Stimulated activated CD8-positive, alpha-beta memory T cell treated with anti-CD3 and anti-CD28 coated beads, Interleukin-7, amount 100 ng/mL, for 1 hour (primary cell): ENCODE measurements at regions not wholly inside any gene's neighbourhood (a gene's known extent, or its start where the extent isn't known, plus 50 kb on each side); places are given as distances from the start of the nearest gene placed in this dataset.
A peak's percentile ranks its signal among the peaks of the same experiment; 100 is the strongest.
"Not testable (repeated sequence)": the region's sequence is repeated elsewhere in the genome, so short reads cannot be mapped to it uniquely, and the experiment has no call there.

Source experiments
- DNase-seq, 2 donors: peaks; one replicate each; pipeline ENCODE4 v3.0.0-alpha.2; 2020; ENCODE audit warnings: low read depth in 2 of 2

DNA sequence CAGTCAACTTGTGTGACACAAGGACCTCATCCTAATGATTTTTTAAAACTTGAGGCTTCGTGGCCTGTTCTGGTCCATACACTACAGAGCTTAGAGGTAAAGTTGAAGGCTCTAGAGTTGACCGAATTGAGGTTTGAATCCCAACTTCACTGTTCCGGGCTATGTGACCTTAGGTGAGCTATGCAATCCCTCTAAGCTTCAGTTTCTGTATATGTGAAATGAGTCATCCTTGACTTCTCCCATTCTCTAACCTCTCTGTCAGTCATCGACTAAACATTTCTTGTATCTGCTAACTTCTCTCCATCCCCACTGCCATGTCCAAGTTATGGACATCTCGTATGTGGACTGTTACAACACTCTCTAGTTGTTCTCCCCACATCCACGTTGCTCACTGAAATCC lies 178.2 kb upstream of the TMEM45B start:
- DNase-seq = no peak

DNA sequence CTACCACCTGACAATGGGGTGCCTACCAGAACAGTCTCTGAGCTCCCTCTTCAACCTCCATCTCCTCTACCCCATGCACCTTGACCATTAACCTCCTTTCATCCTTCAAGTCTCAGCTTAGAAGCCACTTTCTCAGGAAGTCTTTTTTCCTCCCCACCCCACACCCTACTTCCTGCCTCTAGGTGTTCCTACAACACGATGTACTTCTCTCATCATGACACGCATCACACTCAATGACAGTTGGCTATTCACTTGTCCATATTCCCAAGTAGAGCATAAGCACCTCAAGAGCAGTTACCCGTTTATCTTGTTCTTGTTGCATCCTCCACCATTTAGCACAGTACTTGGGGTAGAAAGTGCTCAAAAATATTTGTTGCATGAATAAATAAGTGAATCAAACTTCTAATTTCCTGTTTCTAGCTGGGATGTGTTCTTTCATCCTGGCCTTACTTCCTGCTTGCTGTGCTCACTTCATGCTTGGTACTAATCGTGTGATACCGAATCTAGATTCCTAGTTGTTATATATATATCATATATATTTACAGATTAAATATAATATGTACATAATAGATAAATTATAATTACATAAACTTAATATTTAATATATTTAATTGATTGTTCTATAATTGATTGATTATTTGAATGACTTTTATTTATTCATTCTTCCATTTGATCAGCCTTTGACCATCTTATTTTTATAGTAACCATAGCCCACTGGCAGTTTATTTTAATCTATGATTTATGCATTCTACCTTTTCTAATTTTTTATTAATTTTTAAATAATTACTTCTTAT lies 177.5 kb upstream of the TMEM45B start:
- no peak for DNase-seq

DNA sequence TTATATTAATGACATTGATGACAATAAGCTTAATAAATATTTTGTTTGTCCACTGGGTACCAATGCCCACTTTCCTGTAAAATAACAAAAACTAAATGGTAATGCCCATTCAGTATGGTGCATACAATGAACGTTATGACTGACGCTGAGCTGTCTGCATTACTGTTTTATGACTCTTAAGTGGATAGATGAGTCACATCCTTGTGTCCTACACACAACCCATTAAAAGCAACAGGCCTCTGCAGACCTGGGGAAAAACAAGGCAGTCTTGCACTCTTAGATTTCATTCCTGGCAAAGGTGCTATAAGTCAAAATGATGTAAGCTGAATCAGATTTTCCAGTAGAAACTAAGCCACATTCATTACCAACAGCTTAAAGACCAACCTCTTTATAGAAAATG lies 176.3 kb upstream of the TMEM45B start:
- DNase-seq = no peak

DNA sequence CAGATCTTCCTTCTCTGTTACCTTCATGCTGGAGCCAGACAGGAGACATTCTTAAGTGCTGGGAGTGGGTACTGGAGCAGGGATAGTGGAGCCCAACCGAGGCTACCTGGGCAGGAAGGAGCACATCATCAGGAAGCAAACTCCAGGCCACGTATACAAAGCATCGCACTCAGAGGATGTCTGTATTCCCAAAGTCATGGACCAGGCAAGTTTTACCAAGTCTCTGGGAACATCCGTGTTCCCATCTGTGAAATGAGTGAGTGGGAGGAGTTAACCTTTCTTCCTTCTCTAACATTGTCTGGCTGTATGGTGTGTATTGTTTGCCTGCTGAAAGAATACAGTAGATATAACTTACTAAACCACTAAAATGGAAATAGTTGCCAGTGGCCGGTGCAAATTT lies 175.0 kb upstream of the TMEM45B start:
- no peak for DNase-seq

DNA sequence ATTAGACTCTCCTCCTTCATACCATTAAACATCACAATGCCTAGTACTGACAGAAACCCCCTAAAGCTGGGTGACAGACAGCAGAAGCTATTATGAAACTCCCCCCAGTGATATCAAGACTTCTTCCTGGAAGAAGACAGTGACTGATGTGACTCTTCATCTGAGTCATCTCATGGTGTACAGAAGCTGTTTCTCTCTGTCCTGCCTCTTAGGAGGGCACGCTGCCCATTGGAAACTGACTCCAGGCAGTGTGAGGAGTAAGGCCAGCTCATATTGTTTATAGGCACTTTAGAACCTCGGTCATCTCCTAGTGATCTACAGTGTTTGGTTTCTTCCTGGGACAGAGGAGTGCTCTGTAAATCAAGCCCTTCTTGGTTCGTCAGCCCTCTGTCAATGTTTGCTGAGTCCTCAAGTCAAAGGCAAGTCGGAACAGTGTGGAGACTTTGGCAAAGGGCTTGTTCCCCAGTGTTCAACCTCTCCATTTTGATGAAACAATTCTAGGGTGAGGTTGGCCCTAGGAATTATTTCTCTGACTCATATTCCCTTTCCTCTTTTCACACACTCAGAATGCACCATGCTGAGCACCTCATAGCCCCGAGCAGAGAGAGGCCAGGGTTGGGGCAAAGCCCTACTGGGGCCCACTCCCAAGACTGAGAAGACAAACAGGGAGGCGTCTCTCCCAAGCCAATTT lies 172.5 kb upstream of the TMEM45B start:
- no peak for DNase-seq

DNA sequence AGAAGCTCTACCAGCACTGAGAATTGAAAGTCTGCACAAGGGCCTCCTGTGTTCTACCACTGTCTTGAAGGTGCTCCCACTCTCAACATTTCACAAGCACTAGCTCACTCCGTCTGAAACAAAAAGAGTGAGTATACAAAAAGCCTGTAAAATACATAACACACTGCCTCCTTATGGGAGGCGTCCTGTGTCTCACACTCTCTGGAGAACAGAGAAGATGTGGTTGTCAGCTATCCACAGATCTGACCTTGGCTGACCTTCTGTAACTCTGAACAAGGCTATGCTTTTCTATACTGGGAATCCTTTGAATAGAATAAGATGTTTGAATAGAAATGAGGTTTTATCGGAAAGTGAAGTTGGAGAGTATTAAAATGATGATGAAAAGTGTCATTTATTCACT lies 171.3 kb upstream of the TMEM45B start:
- no peak for DNase-seq

DNA sequence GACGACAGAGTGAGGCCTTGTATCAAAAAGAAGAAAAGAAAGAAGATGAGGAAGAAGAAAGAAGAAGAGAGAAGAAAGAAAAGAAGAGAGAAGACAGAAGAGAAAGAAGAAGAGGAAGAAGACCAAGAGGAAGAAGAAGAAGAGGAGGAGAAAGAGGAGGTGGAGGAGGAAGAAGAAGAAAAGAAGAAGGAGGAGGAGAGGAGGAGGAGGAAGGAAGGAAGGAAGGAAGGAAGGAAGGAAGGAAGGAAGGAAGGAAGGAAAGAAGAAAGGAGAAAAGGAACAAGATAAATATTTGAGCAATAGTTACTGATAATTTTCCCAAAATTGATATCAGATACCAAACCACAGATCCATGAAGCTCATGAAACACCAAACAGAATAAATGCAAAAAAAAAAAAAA lies 169.7 kb upstream of the TMEM45B start:
- DNase-seq = no peak

DNA sequence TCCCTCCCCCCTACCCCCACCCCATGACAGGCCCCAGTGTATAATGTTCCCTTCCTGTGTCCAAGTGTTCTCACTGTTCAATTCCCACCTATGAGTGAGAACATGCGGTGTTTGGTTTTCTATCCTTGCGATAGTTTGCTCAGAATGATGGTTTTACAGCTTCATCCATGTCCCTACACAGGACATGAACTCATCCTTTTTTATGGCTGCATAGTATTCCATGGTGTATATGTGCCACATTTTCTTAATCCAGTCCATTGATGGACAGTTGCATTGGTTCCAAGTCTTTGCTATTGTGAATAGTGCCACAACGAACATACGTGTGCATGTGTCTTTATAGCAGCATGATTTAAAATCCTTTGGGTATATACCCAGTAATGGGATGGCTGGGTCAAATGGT lies 165.6 kb upstream of the TMEM45B start:
- not testable (repeated sequence) for DNase-seq

DNA sequence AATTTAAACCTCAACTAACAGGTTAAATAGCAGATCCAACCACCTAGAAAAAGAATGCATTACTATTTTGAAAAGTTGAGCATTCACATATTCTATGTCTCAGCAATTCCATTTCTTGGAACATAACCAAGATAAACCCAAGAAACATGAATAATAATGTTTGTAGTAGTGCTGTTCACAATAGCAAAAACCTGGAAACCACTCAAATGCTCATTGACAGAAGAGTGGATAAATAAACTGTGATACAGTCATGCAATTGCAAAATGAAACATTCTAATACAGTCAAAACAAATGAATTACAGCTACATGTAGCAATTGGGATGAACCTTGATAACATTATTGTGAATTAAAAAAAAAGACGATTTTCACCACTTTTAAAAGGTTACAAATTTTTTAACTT lies 162.8 kb upstream of the TMEM45B start:
- DNase-seq = no peak

DNA sequence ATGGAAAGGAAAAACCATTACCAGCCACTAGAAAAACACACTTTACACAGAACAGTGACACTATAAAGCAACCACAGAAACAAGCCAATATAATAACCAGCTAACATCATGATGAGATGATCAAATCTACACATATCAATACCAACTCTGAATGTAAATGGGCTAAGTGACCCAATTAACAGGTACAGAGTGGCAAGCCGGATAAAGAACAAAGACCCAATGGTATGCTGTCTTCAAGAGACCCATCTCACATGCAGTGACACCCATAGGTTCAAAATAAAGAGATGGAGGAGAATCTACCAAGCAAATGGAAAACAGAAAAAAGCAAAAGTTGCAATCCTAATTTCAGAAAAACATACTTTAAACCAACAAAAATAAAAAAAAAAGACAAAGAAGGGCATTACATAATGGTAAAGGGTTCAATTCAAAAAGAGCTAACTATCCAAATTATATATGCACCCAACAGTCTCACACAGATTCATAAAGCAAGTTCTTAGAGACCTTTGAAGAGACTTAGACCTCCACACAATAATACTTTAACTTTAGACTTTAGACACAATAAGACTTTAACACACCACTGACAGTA lies 160.3 kb upstream of the TMEM45B start:
- no peak for DNase-seq

DNA sequence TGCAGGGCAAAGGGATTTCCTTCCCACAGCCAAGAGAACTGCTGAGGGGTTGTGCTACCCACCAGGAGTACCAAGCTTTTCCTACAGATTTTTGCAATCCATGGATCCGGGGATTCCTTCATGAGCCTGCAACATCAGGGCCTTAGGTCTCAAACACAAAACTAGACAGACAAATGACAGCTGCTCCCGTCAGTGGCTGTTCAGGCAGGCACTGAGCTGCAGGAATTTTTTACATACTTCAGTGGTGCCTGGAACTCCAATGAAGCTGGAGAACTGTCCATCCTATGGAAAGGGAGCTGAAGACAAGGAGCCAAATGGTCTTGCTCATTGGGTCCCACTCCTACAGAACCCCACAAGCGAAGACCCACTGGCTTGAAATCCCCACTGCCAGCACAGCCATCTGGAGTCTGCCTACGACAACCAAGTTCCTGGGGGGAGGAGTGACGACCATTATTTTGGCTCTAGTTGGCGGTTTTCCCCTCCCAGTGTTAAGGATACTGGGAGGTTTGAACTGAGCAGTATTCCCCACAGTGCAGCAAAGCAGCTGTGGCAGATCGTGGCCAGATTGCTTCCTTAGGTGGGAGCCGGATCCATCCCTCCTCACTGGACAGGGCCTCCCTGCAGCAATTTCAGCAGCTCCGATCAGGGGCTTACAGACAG lies 157.7 kb upstream of the TMEM45B start:
- no peak for DNase-seq

DNA sequence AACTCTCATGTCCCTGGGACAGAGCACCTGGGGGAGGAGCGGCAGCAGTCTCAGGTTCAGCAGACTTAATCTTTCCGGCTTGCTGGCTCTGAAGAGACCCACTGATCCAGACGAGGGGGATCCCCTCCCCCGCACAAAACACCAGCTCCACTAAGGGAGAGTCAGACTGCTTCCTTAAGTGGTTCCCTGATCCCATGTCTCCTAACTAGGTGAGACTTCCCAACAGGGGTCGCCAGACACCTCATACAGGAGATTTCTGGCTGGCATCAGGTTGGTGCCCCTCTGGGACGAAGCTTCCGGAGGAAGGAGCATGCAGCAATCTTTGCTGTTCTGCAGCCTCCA lies 157.2 kb upstream of the TMEM45B start:
- DNase-seq = no peak

DNA sequence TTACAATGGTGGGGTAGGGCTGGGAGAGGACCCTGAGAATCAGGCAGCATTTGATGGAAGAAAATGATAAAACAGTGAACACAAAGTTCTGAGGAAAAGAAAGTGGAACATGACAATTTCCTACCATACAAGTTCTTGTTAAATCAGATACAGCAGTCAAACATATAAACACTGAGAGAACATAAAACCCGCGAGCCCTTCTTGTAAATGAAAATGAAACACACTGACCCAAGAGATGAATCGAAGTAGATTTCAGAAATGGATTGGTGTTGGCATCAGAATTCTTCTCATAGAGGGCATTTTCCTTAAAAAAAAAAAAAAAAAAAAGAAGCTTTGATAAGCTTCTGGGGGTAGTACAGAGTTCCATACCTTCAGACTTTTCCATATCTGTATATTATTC lies 134.7 kb upstream of the TMEM45B start:
- no peak for DNase-seq

DNA sequence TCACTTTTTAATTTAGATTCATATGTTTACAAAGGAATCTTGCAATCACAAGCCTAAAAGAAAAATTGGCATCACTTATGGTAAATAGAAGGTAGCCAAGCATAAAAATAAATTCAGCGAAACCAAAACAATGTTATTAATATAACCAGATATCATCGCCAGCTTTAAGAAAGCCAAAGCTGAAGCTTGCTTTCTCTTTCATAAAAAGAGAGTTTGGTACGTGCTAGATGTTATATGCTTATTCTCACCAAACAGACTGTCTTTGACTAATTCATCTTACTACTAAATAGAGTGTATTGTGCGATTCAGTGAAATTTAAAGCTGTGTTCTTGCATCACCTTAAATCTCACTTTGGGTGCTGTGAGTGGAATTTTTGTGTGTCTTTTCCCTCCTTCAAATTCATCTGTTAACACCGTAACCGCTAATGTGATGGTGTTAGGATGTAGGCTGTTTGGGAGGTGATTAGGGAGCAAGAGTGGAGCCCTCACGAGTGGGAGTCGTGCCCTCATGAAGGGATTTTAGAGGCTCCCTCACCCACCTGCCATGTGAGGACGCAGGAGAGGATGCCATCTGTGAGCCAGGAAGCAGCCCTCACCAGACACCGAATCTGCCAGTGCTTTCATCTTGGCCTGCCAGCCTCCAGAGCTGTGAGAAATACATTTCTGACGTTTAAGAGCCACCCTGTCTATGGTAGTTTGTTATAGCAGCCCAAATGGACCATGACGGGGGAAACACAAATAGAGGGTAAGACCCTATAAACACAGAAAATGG lies 134.1 kb upstream of the TMEM45B start:
- DNase-seq = no peak

DNA sequence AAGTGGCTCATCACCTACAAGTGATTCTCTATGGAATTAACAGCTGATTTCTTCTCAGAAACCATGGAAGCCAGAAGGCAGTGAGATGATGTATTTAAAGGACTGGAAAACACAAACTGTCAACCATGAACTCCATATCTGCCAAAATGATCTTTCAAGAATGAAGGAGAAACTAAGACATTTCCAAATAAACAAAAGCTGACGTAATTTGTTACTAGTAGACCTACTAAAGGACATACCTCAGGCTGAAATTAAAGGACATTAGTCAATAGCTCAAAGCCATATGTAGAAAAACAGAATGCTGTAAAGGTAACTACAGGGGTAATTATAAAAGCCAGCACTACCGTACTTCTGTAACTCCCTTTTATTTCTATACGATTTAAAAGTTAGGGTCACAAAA lies 129.4 kb upstream of the TMEM45B start:
- no peak for DNase-seq

DNA sequence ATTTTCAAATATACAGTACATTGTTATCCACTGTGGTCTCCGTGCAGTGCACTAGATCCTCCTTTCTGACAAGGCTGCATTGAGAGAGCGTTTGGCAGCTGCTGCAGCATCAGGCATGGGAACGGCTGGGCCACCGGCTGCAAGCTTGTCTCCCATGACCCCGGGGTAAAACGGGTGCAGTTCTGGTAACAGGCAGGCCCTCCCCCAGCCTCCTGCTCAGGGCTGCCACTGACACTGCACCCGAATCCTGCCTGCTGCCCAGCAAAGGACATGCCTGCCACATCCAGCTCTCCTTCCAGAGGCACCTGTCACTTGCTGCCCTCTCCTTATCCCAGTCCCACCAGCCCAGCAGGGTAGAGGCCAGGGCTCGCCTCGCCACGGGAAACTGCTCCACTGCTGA lies 124.5 kb upstream of the TMEM45B start:
- no peak for DNase-seq

DNA sequence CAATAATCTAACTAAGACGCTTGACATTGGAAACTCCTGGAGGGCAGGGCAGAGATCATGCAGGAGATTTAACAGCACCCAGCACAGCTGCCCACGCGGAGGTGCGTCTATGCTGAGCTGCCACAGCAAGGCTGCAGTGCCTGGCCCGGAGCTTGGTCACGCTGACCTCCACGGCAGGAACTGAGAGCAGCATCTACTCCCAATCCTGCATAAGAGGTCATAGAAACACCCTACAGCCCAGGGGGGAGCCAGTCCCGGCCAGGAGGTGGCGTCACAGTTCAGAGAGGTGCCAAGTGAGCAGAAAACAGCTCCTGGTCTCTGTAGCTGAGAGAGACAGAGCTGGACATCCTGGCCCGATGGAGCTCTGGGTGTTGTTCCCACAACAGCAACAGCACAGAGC lies 121.1 kb upstream of the TMEM45B start:
- no peak for DNase-seq

DNA sequence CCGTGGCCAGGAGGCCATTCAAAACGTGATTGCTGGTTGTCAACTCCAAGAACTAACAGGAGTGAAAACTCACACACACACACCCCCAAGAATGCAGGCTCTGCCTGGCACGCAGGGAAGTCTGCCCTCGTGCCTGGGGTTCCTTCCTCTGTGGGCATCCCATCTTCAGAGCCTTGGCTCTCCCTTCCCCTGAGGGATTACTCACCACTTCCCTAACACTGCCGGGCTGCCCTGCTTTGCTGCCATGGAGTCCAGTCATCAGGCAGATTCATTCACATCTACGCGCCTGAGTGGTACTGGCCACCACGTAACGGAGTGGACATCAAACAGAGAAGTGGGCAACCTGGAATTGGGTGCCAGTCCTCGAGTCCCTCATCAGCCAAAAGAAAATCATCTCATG lies 120.7 kb upstream of the TMEM45B start:
- no peak for DNase-seq

DNA sequence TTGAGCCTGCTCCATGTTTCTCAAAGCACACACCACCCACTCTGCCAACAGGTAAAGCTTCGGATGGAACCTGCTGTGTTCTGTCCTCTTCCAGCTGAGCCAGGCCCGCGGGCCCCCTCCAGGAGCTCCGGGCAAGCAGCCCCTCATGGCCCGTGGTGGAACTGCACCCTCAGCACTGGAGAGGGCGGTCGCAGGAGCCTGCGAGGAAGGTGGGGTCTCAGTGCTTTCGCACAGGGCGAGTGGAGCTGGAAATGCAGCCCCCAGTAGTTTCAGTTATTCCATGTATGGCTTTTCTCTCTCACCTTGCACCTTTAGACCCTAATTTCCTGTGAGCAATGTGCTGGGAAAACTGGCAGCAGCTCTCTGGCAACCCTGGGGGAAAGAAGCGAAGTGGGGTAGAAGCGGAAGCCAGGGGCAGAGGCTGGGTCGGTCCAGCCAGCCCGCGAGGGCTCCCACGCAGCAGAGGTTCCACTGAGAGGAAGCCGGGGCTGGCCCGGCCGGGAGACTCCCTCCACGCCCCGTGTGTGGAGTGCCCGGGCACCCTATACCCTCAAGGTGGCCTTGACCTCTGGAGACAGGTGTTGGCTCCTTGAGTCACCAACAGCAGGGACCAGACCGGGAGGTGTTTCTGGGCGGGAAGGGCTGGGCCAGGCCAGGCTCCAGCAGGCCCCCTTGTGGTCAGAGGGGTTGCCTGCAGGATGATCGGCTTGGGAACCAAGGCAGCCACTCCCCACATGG lies 119.9 kb upstream of the TMEM45B start:
- peak; percentile 42 to 44 for DNase-seq

DNA sequence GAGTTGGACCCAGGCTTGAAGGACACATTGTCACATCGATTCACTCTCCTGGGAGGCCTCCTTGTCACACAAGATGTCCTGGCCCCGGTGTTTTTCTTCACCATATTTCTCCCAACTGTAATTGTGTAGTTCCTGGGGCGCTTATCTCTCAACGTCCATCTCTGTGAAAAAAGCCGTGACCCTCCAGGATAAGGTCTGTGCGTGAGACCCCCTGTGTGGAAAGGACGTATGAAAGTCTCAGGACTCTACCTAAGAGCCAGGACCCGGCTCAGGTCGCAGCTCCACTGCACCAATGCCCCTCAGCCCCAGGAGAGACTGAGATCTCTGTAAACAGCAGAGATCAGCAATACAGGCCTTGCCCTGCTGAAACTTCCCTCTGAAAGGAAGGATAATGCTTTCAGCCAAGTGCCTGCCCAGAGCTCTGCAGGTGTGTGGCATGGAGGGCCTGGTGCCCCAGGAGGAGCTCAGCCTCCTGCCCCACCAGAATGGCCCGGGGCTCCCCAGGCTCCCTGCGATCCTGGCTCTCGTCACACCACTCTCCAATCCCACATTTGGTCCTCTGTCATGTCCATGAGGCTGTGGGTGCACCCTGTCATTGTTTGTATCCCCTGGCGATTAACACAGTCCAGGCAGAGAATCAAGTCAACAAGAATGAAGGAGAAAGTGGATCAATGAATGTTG lies 119.2 kb upstream of the TMEM45B start:
- DNase-seq = no peak

DNA sequence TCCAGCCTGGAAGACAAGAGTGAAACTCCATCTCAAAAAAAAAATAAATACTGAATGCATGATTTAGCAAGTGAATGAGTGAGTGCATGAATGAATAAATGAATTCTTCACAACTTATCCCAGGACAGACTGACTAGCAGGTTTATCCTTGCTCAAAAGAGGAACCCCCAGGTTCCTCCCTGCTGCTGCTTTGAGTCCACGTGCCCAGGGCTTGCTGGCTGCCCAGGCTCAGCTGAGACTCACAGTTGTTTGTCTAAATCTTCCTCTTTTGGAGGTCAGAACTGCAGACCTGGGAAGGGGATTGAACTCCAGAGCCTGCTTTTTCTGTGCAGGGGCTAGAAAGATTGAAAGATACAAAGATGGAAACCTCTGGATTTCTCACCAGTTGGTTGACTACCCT lies 117.4 kb upstream of the TMEM45B start:
- no peak for DNase-seq
